H1 (cell line): ENCODE measurements at regions not wholly inside any gene's neighbourhood (a gene's known extent, or its start where the extent isn't known, plus 50 kb on each side); places are given as distances from the start of the nearest gene placed in this dataset.

Experiments used
- CBX5 ChIP-seq: fragments of 300-800, 300-1000 bp; sonication (generic); IDR thresholded peaks from 2 replicates; pipeline ENCODE4 v1.7.1; 2016; ENCODE audit warnings: antibody characterized with exemption, low read length, low read depth
- CREB1 ChIP-seq: IDR thresholded peaks from 2 replicates; pipeline ENCODE4 v1.6.1; 2012; ENCODE audit warnings: inconsistent platforms
- SUZ12 ChIP-seq: fragments of 200-600 bp; sonication (generic); IDR thresholded peaks from 2 replicates; pipeline ENCODE4 v1.6.1; 2012; ENCODE audit warnings: mild to moderate bottlenecking, inconsistent platforms, low read length, moderate library complexity, mixed read lengths

- TF ChIP-seq CBX5 (no peak), CREB1 (no peak), SUZ12 (no peak)
These were observed 172.0 kb upstream of the CAMK1G start (continued) for GRCh38 chr1:209411491-209411929.
